HCT116 (cell line): ENCODE measurements at regions not wholly inside any gene's neighbourhood (a gene's known extent, or its start where the extent isn't known, plus 50 kb on each side); places are given as distances from the start of the nearest gene placed in this dataset.

Source experiments
- ATAC-seq: fragments of 200-7000 bp; cut with Tn5 transposase; 2 replicates; pipeline ENCODE4 v1.9.1; 2020; ENCODE audit warnings: mild to moderate bottlenecking, moderate library complexity
- BruUV-seq: library from RNA; stranded (reverse); fragments of 400-500 nt; replicated peaks from 2 replicates; lab custom pipeline; 2021; lab: Mats Ljungman, UMichigan
- CTCF ChIA-PET: fragments of 300-600 bp; sonication (Branson Sonifier 250); formaldehyde crosslinking; loops from one replicate; lab custom pipeline; 2021; ENCODE audit warnings: antibody characterized with exemption; lab: Charles Lee
- POLR2A ChIA-PET: fragments of 300-600, 350-600 bp; sonication (Branson Sonifier 250); formaldehyde crosslinking; loops from one replicate; lab custom pipeline; 2021; ENCODE audit warnings: antibody characterized with exemption; lab: Charles Lee
- RAD21 ChIA-PET, 2 experiments: fragments of 300-600 bp; sonication (Branson Sonifier 250); formaldehyde crosslinking; loops; one replicate each; lab custom pipeline; 2023; ENCODE audit warnings: low total read pairs in 2 of 2; ENCODE audit not compliant: uncharacterized antibody in 2 of 2, unreplicated experiment in 2 of 2, low non-redundant PET in 1 of 2; lab: Charles Lee
- DNase-seq: peaks from one replicate; pipeline ENCODE4 v3.0.0-alpha.2; 2010; ENCODE audit warnings: low read depth, low spot score
- H2AFZ ChIP-seq: fragments of 200-600 bp; shearing (Covaris generic), sonication (generic); 2 replicates; pipeline ENCODE4 v1.6.1; 2017; ENCODE audit warnings: low read depth, mixed run types, mixed read lengths, antibody characterized with exemption, low read length; ENCODE audit not compliant: poor library complexity, severe bottlenecking
- H3K27ac ChIP-seq: 2 replicates; pipeline ENCODE4 v1.5.1; 2012; ENCODE audit warnings: low read depth, low read length
- H3K27me3 ChIP-seq: fragments of 200-600 bp; sonication (generic); 2 replicates; pipeline ENCODE4 v1.6.1; 2016; ENCODE audit warnings: mixed run types, low read length, mixed read lengths; ENCODE audit not compliant: insufficient read depth
- H3K36me3 ChIP-seq, 2 experiments: fragments of 200-500 bp in 1 of 2; fragments of 200-600 bp in 1 of 2; sonication (Bioruptor generic) in 1 of 2; sonication (generic) in 1 of 2; 2 replicates each; pipeline versions ENCODE4 v1.5.1 to v1.6.1; 2014 to 2016; ENCODE audit warnings: low read length in 2 of 2, inconsistent platforms in 1 of 2, mixed read lengths in 1 of 2, mixed run types in 1 of 2; ENCODE audit not compliant: insufficient read depth in 2 of 2, control insufficient read depth in 1 of 2
- H3K4me1 ChIP-seq, 2 experiments: fragments of 200-600 bp in 1 of 2; sonication (generic) in 1 of 2; 2 replicates each; pipeline versions ENCODE4 v1.5.1 to v1.6.1; 2012 to 2017; ENCODE audit warnings: low read length in 2 of 2, inconsistent platforms in 1 of 2, mild to moderate bottlenecking in 1 of 2, mixed read lengths in 1 of 2, mixed run types in 1 of 2, moderate library complexity in 1 of 2; ENCODE audit not compliant: insufficient read depth in 2 of 2, control insufficient read depth in 1 of 2
- H3K4me2 ChIP-seq: fragments of 200-600 bp; sonication (generic); 2 replicates; pipeline ENCODE4 v1.6.1; 2017; ENCODE audit warnings: mixed run types, low read length, mixed read lengths
- H3K4me3 ChIP-seq, 2 experiments: fragments of 200-600 bp in 1 of 2; sonication (generic) in 1 of 2; replicated peaks in 1 of 2; 2 replicates each; pipeline ENCODE4 v1.5.1; 2011 to 2016; ENCODE audit warnings: low read length in 2 of 2, control low read depth in 1 of 2, low read depth in 1 of 2, mild to moderate bottlenecking in 1 of 2, mixed read lengths in 1 of 2, mixed run types in 1 of 2
- H3K79me2 ChIP-seq: fragments of 200-600 bp; sonication (generic); 2 replicates; pipeline ENCODE4 v1.6.1; 2017; ENCODE audit warnings: mild to moderate bottlenecking, mixed run types, low read length, moderate library complexity, mixed read lengths; ENCODE audit not compliant: insufficient read depth
- H3K9ac ChIP-seq: fragments of 200-600 bp; sonication (generic); 2 replicates; pipeline ENCODE4 v1.6.1; 2016; ENCODE audit warnings: low read length, mixed read lengths
- H3K9me2 ChIP-seq: fragments of 200-600 bp; sonication (generic), shearing (Covaris generic); 2 replicates; pipeline ENCODE4 v1.6.1; 2017; ENCODE audit warnings: mixed run types, mild to moderate bottlenecking, moderate library complexity; ENCODE audit not compliant: insufficient read depth
- H3K9me3 ChIP-seq, 2 experiments: fragments of 200-500 bp in 1 of 2; fragments of 200-600 bp in 1 of 2; sonication (Bioruptor generic) in 1 of 2; sonication (generic) in 1 of 2; 2 replicates each; pipeline ENCODE4 v1.6.1; 2014 to 2017; ENCODE audit warnings: low read length in 2 of 2, mixed read lengths in 2 of 2, inconsistent platforms in 1 of 2, low read depth in 1 of 2, mild to moderate bottlenecking in 1 of 2, mixed run types in 1 of 2, moderate library complexity in 1 of 2; ENCODE audit not compliant: control insufficient read depth in 1 of 2, insufficient read depth in 1 of 2
- H4K20me1 ChIP-seq: fragments of 200-600 bp; sonication (generic), shearing (Covaris generic); 2 replicates; pipeline ENCODE4 v1.6.1; 2017; ENCODE audit warnings: mixed run types, mild to moderate bottlenecking, moderate library complexity; ENCODE audit not compliant: insufficient read depth
- ELF1 ChIP-seq: IDR thresholded peaks from 2 replicates; pipeline ENCODE4 v1.6.1; 2012; ENCODE audit warnings: low read depth, borderline replicate concordance
- EZH2 ChIP-seq: fragments of 200-600 bp; sonication (generic); IDR thresholded peaks from 2 replicates; pipeline ENCODE4 v1.6.1; 2017; ENCODE audit warnings: antibody characterized with exemption, mixed run types
- EZH2phosphoT487 ChIP-seq: fragments of 200-600 bp; IDR thresholded peaks from 2 replicates; pipeline ENCODE4 v1.6.1; 2018; ENCODE audit warnings: antibody characterized with exemption, borderline replicate concordance
- JUND ChIP-seq: IDR thresholded peaks from 2 replicates; pipeline ENCODE4 v1.6.1; 2012
- POLR2AphosphoS5 ChIP-seq: IDR thresholded peaks from 2 replicates; pipeline ENCODE4 v1.6.1; 2011; ENCODE audit warnings: mild to moderate bottlenecking, low read depth, low read length, moderate library complexity
- RAD21 ChIP-seq: IDR thresholded peaks from 2 replicates; pipeline ENCODE4 v1.6.1; 2012; ENCODE audit warnings: low read depth, mild to moderate bottlenecking
- SP1 ChIP-seq: IDR thresholded peaks from 2 replicates; pipeline ENCODE4 v1.6.1; 2012; ENCODE audit warnings: low read depth
- ZBTB33 ChIP-seq: IDR thresholded peaks from 2 replicates; pipeline ENCODE4 v1.6.1; 2011; ENCODE audit warnings: mild to moderate bottlenecking, low read length, moderate library complexity; ENCODE audit not compliant: insufficient replicate concordance; ENCODE audit errors: extremely low read depth
- intact Hi-C: fragments of 100-400 bp; cut with micrococcal nuclease; formaldehyde crosslinking; loops from 2 replicates; pipeline ENCODE4 v1.10.0; 2022

GRCh38 chr9:86459191-86459590 is 105.0 kb upstream of the TUT7 start:
- H3K4me2 ChIP-seq, result no peak overlapping the region

GRCh38 chr9:86458191-86458855 is 104.1 kb upstream of the TUT7 start:
- DNase-seq (no peak), ATAC-seq (no peak)
- Histone ChIP-seq H3K9me3 (no peaks in the 10 kb centered on the region), H3K9me2 (no peaks in the 10 kb centered on the region), H3K79me2 (no peaks in the 10 kb centered on the region), H3K4me1 (no peaks in the 10 kb centered on the region), H3K27ac (no peak overlapping the region), H3K9ac (no peak overlapping the region), H3K4me3 (no peak overlapping the region), H3K4me2 (no peak overlapping the region)
- no TSS peak for BruUV-seq
- RAD21 ChIA-PET, result no interaction called here
- TF ChIP-seq POLR2AphosphoS5, result no peak
- no peak for TF ChIP-seq EZH2
- TF ChIP-seq EZH2phosphoT487, result no peak
- TF ChIP-seq RAD21, result no peak
- TF ChIP-seq, all 23 proteins: peak for 0
- Histone ChIP-seq H2AFZ (no peak overlapping the region), H3K27me3 (peaks cover 18% of the 10 kb centered on the region), H3K36me3 (no peaks in the 10 kb centered on the region), H4K20me1 (no peaks in the 10 kb centered on the region)
- intact Hi-C loops, result no loop called here
- CTCF ChIA-PET, result no interaction called here
- POLR2A ChIA-PET, result no interaction called here

More at GRCh38 chr9:86459191-86459590, 105.0 kb upstream of the TUT7 start:
- POLR2A ChIA-PET, result no interaction called here
- no peak for DNase-seq
- TF ChIP-seq ZBTB33 (no peak), JUND (no peak), SP1 (no peak), ELF1 (no peak)
- Histone ChIP-seq H3K9ac (no peak overlapping the region), H3K27me3 (peaks cover 18% of the 10 kb centered on the region), H3K4me3 (no peak overlapping the region), H3K9me3 (no peaks in the 10 kb centered on the region), H3K79me2 (no peaks in the 10 kb centered on the region), H4K20me1 (no peaks in the 10 kb centered on the region), H3K27ac (no peak overlapping the region), H2AFZ (no peak overlapping the region), H3K4me1 (no peaks in the 10 kb centered on the region), H3K36me3 (no peaks in the 10 kb centered on the region), H3K9me2 (no peaks in the 10 kb centered on the region)
- intact Hi-C loops, result no loop called here
- no peak for ATAC-seq
- CTCF ChIA-PET, result no interaction called here
- RAD21 ChIA-PET, result no interaction called here
- BruUV-seq, result no TSS peak
